GM13977 (cell line): ENCODE measurements at regions not wholly inside any gene's neighbourhood (a gene's known extent, or its start where the extent isn't known, plus 50 kb on each side); places are given as distances from the start of the nearest gene placed in this dataset.

ENCODE experiments used
- DNase-seq: peaks from one replicate; pipeline ENCODE4 v3.0.0; 2012; ENCODE audit warnings: low spot score
- CTCF ChIP-seq: IDR thresholded peaks from 2 replicates; pipeline ENCODE4 v1.5.1; 2012; ENCODE audit warnings: mild to moderate bottlenecking, control low read depth; ENCODE audit not compliant: insufficient read depth; ENCODE audit errors: extremely low read depth, missing control alignments
- in situ Hi-C: fragments of 300-500 bp; cut with MboI; formaldehyde crosslinking; loops from one replicate; pipeline ENCODE4 v1.12.0; 2022; ENCODE audit warnings: low sequenced_read_pairs, low pct_unique_long_range_greater_than_20kb, mixed read lengths, inconsistent platforms; ENCODE audit not compliant: unreplicated experiment

GRCh38 chr1:70863239-70863638 lies 184.4 kb downstream of the PTGER3 start:
- in situ Hi-C loops, result no loop called here
- no peak for TF ChIP-seq CTCF
- DNase-seq, result no peak

GRCh38 chr1:70864302-70864701 lies 183.3 kb downstream of the PTGER3 start:
- DNase-seq, result no peak
- no peak for TF ChIP-seq CTCF
- in situ Hi-C loops, result no loop called here

- in situ Hi-C loops, result no loop called here
- DNase-seq, result no peak
- TF ChIP-seq CTCF, result no peak
Measured at GRCh38 chr1:70866542-70867264, 180.9 kb downstream of the PTGER3 start.

- in situ Hi-C loops, result no loop called here
- no peak for DNase-seq
- TF ChIP-seq CTCF, result no peak
Measured at GRCh38 chr1:70871790-70872189, 175.8 kb downstream of the PTGER3 start.

- DNase-seq, result no peak
- no peak for TF ChIP-seq CTCF
- in situ Hi-C loops, result no loop called here
Measured at GRCh38 chr1:70874063-70874462, 173.6 kb downstream of the PTGER3 start.

GRCh38 chr1:70874818-70875217 lies 172.8 kb downstream of the PTGER3 start:
- TF ChIP-seq CTCF, result no peak
- DNase-seq, result no peak
- in situ Hi-C loops, result no loop called here
